Omental fat pad (tissue), 3 donors: ENCODE measurements at regions not wholly inside any gene's neighbourhood (a gene's known extent, or its start where the extent isn't known, plus 50 kb on each side); places are given as distances from the start of the nearest gene placed in this dataset.

ENCODE experiments used
- ATAC-seq: fragments of 150-250 bp; one replicate; pipeline ENCODE4 v1.9.1; 2016; ENCODE audit warnings: mild to moderate bottlenecking, moderate library complexity; ENCODE audit not compliant: low FRiP score
- DNase-seq: peaks from one replicate; pipeline ENCODE4 v3.0.0-alpha.2; 2019; ENCODE audit warnings: low spot score
- CTCF ChIP-seq, 3 donors: fragments of 450-650 bp; IDR thresholded peaks; one replicate each; pipeline ENCODE4 v1.5.1; 2016 to 2017; ENCODE audit warnings: antibody characterized with exemption in 3 of 3, mild to moderate bottlenecking in 3 of 3, moderate library complexity in 2 of 3

GRCh38 chr9:87803166-87803565 lies 77.2 kb downstream of the CTSL start:
- ATAC-seq (no peak), DNase-seq (no peak)
- no peak for TF ChIP-seq CTCF (IDR thresholded peaks at IDR 0.05)

GRCh38 chr9:87803623-87804345 lies 77.9 kb downstream of the CTSL start:
- no peak for TF ChIP-seq CTCF (IDR thresholded peaks at IDR 0.05)
- DNase-seq (no peak), ATAC-seq (no peak)

- DNase-seq (no peak), ATAC-seq (no peak)
- no peak for TF ChIP-seq CTCF (IDR thresholded peaks at IDR 0.05)
These were observed 77.4 kb upstream of the SPATA31E1 start for GRCh38 chr9:87805259-87805658.

GRCh38 chr9:87810008-87810407 lies 72.7 kb upstream of the SPATA31E1 start:
- ATAC-seq (no peak), DNase-seq (no peak)
- TF ChIP-seq CTCF (IDR thresholded peaks at IDR 0.05): no peak

- ATAC-seq: no peak
- no peak for TF ChIP-seq CTCF (IDR thresholded peaks at IDR 0.05)
- no peak for DNase-seq
These were observed 71.9 kb upstream of the SPATA31E1 start for GRCh38 chr9:87810679-87811178.

GRCh38 chr9:87812375-87813118 lies 70.1 kb upstream of the SPATA31E1 start:
- ATAC-seq (peak; percentile 86), DNase-seq (no peak)
- peak in 1 of 3 donors; percentile 59 for TF ChIP-seq CTCF (IDR thresholded peaks at IDR 0.05)

GRCh38 chr9:87813119-87813463 lies 69.6 kb upstream of the SPATA31E1 start:
- TF ChIP-seq CTCF (IDR thresholded peaks at IDR 0.05): no peak
- DNase-seq (no peak), ATAC-seq (no peak)
